Panc1 (cell line): ENCODE measurements at regions not wholly inside any gene's neighbourhood (a gene's known extent, or its start where the extent isn't known, plus 50 kb on each side); places are given as distances from the start of the nearest gene placed in this dataset.

Source experiments
- POLR2AphosphoS5 ChIP-seq: IDR thresholded peaks from 2 replicates; pipeline ENCODE4 v1.6.1; 2012; ENCODE audit warnings: mild to moderate bottlenecking, low read depth, low read length, moderate library complexity
- REST ChIP-seq, 2 experiments: IDR thresholded peaks; 2 replicates each; pipeline ENCODE4 v1.6.1; 2011 to 2012; ENCODE audit warnings: low read depth in 2 of 2, control low read depth in 1 of 2, low read length in 1 of 2, mild to moderate bottlenecking in 1 of 2, moderate library complexity in 1 of 2; ENCODE audit not compliant: insufficient read depth in 1 of 2
- SIN3A ChIP-seq: IDR thresholded peaks from 2 replicates; pipeline ENCODE4 v1.6.1; 2012; ENCODE audit warnings: low read depth, mild to moderate bottlenecking, low read length, moderate library complexity, borderline replicate concordance; ENCODE audit not compliant: insufficient read depth
- TF ChIP-seq, protein P1 (sequence below): fragments of 450-650 bp; IDR thresholded peaks from 2 replicates; pipeline ENCODE4 v1.5.1; 2017; ENCODE audit warnings: mild to moderate bottlenecking

GRCh38 chr1:110286564-110286963 lies 52.6 kb upstream of the RBM15 start:
- no peak for TF ChIP-seq REST (IDR thresholded peaks at IDR 0.05; ENCODE audit: insufficient read depth in 1 of 2, low read depth in 2 of 2, low read length in 1 of 2)
- TF ChIP-seq, protein P1, sequence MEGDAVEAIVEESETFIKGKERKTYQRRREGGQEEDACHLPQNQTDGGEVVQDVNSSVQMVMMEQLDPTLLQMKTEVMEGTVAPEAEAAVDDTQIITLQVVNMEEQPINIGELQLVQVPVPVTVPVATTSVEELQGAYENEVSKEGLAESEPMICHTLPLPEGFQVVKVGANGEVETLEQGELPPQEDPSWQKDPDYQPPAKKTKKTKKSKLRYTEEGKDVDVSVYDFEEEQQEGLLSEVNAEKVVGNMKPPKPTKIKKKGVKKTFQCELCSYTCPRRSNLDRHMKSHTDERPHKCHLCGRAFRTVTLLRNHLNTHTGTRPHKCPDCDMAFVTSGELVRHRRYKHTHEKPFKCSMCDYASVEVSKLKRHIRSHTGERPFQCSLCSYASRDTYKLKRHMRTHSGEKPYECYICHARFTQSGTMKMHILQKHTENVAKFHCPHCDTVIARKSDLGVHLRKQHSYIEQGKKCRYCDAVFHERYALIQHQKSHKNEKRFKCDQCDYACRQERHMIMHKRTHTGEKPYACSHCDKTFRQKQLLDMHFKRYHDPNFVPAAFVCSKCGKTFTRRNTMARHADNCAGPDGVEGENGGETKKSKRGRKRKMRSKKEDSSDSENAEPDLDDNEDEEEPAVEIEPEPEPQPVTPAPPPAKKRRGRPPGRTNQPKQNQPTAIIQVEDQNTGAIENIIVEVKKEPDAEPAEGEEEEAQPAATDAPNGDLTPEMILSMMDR: no peak
- no peak for TF ChIP-seq SIN3A
- no peak for TF ChIP-seq POLR2AphosphoS5
